ENCODE measurements at regions not wholly inside any gene's neighbourhood (a gene's known extent, or its start where the extent isn't known, plus 50 kb on each side); places are given as distances from the start of the nearest gene placed in this dataset.
A peak's percentile ranks its signal among the peaks of the same experiment; 100 is the strongest.
"Not testable (repeated sequence)": the region's sequence is repeated elsewhere in the genome, so short reads cannot be mapped to it uniquely, and the experiment has no call there.

GRCh38 chr5:41995193-41995592 lies 70.1 kb downstream of the FBXO4 start:
- no peak for DNase-seq (ENCODE audit: low spot score)

- DNase-seq (ENCODE audit: low spot score) = no peak
Observed at GRCh38 chr5:42001673-42002072, 76.6 kb downstream of the FBXO4 start.

- not testable (repeated sequence) for DNase-seq (ENCODE audit: low spot score)
Observed at GRCh38 chr5:42003852-42004251, 78.8 kb downstream of the FBXO4 start.

GRCh38 chr5:42005561-42006153 lies 80.6 kb downstream of the FBXO4 start:
- DNase-seq (ENCODE audit: low spot score) = peak; percentile 5

GRCh38 chr5:42013561-42013960 lies 88.5 kb downstream of the FBXO4 start:
- no peak for DNase-seq (ENCODE audit: low spot score)

- DNase-seq (ENCODE audit: low spot score) = no peak
Observed at GRCh38 chr5:42015254-42015653, 90.2 kb downstream of the FBXO4 start.

- no peak for DNase-seq (ENCODE audit: low spot score)
Observed at GRCh38 chr5:42015681-42016080, 90.6 kb downstream of the FBXO4 start.

- no peak for DNase-seq (ENCODE audit: low spot score)
Observed at GRCh38 chr5:42020788-42021530, 95.9 kb downstream of the FBXO4 start.

GRCh38 chr5:42021923-42022322 lies 96.8 kb downstream of the FBXO4 start:
- DNase-seq (ENCODE audit: low spot score) = no peak

- DNase-seq (ENCODE audit: low spot score) = no peak
Observed at GRCh38 chr5:42022383-42022972, 97.4 kb downstream of the FBXO4 start.

GRCh38 chr5:42026446-42026845 lies 101.4 kb downstream of the FBXO4 start:
- DNase-seq (ENCODE audit: low spot score) = no peak

GRCh38 chr5:42032137-42032536 lies 107.1 kb downstream of the FBXO4 start:
- DNase-seq (ENCODE audit: low spot score) = no peak

- no peak for DNase-seq (ENCODE audit: low spot score)
Observed at GRCh38 chr5:42035526-42035925, 110.4 kb downstream of the FBXO4 start.

- no peak for DNase-seq (ENCODE audit: low spot score)
Observed at GRCh38 chr5:42036379-42036778, 111.3 kb downstream of the FBXO4 start.

- no peak for DNase-seq (ENCODE audit: low spot score)
Observed at GRCh38 chr5:42037379-42037932, 112.4 kb downstream of the FBXO4 start.

- DNase-seq (ENCODE audit: low spot score) = no peak
Observed at GRCh38 chr5:42043400-42043799, 118.3 kb downstream of the FBXO4 start.

GRCh38 chr5:42057254-42057690 lies 132.2 kb downstream of the FBXO4 start:
- DNase-seq (ENCODE audit: low spot score) = peak; percentile 65

- no peak for DNase-seq (ENCODE audit: low spot score)
Observed at GRCh38 chr5:42059291-42059690, 134.2 kb downstream of the FBXO4 start.

GRCh38 chr5:42059778-42060464 lies 134.8 kb downstream of the FBXO4 start:
- DNase-seq (ENCODE audit: low spot score) = no peak

GRCh38 chr5:42061121-42061520 lies 136.0 kb downstream of the FBXO4 start:
- DNase-seq (ENCODE audit: low spot score) = no peak

GRCh38 chr5:42064821-42065220 lies 139.7 kb downstream of the FBXO4 start:
- DNase-seq (ENCODE audit: low spot score) = no peak

GRCh38 chr5:42066131-42066530 lies 141.1 kb downstream of the FBXO4 start:
- DNase-seq (ENCODE audit: low spot score) = no peak

GRCh38 chr5:42074353-42074752 lies 149.3 kb downstream of the FBXO4 start:
- no peak for DNase-seq (ENCODE audit: low spot score)
